ENCODE measurements at regions not wholly inside any gene's neighbourhood (a gene's known extent, or its start where the extent isn't known, plus 50 kb on each side); places are given as distances from the start of the nearest gene placed in this dataset.

GRCh38 chr1:60739729-60740128 lies 342.6 kb upstream of the NFIA start:
- Mint-ChIP-seq H3K27me3 (ENCODE audit: low read depth) (no peaks in the 10 kb centered on the region), H3K9me3 (no peaks in the 10 kb centered on the region), H3K27ac (no peak overlapping the region), H3K4me1 (ENCODE audit: low read depth) (no peaks in the 10 kb centered on the region), H3K36me3 (ENCODE audit: low read depth) (no peaks in the 10 kb centered on the region), H3K4me3 (no peak overlapping the region)
- intact Hi-C loops (cut with micrococcal nuclease): no loop called here
- CTCF ChIA-PET: no interaction called here
- no peak for DNase-seq

GRCh38 chr1:60732977-60733401 lies 349.4 kb upstream of the NFIA start:
- intact Hi-C loops (cut with micrococcal nuclease): no loop called here
- H3K27ac Mint-ChIP-seq: no peak overlapping the region
- H3K9me3 Mint-ChIP-seq: no peaks in the 10 kb centered on the region
- no peaks in the 10 kb centered on the region for H3K36me3 Mint-ChIP-seq (ENCODE audit: low read depth)
- no peaks in the 10 kb centered on the region for H3K4me1 Mint-ChIP-seq (ENCODE audit: low read depth)
- H3K27me3 Mint-ChIP-seq (ENCODE audit: low read depth): no peaks in the 10 kb centered on the region
- CTCF ChIA-PET: no interaction called here
- H3K4me3 Mint-ChIP-seq: no peak overlapping the region
- no peak for DNase-seq

GRCh38 chr1:60731321-60731720 lies 351.0 kb upstream of the NFIA start:
- H3K9me3 Mint-ChIP-seq: no peaks in the 10 kb centered on the region
- no peaks in the 10 kb centered on the region for H3K27me3 Mint-ChIP-seq (ENCODE audit: low read depth)
- CTCF ChIA-PET: no interaction called here
- H3K27ac Mint-ChIP-seq: no peak overlapping the region
- no peak overlapping the region for H3K4me3 Mint-ChIP-seq
- DNase-seq: no peak
- intact Hi-C loops (cut with micrococcal nuclease): no loop called here
- no peaks in the 10 kb centered on the region for H3K36me3 Mint-ChIP-seq (ENCODE audit: low read depth)
- H3K4me1 Mint-ChIP-seq (ENCODE audit: low read depth): no peaks in the 10 kb centered on the region

GRCh38 chr1:60727552-60727951 lies 354.8 kb upstream of the NFIA start:
- CTCF ChIA-PET: no interaction called here
- Mint-ChIP-seq H3K4me3 (no peak overlapping the region), H3K4me1 (ENCODE audit: low read depth) (no peaks in the 10 kb centered on the region), H3K27me3 (ENCODE audit: low read depth) (no peaks in the 10 kb centered on the region), H3K9me3 (no peaks in the 10 kb centered on the region), H3K27ac (no peak overlapping the region), H3K36me3 (ENCODE audit: low read depth) (no peaks in the 10 kb centered on the region)
- intact Hi-C loops (cut with micrococcal nuclease): no loop called here
- DNase-seq: no peak

DNA sequence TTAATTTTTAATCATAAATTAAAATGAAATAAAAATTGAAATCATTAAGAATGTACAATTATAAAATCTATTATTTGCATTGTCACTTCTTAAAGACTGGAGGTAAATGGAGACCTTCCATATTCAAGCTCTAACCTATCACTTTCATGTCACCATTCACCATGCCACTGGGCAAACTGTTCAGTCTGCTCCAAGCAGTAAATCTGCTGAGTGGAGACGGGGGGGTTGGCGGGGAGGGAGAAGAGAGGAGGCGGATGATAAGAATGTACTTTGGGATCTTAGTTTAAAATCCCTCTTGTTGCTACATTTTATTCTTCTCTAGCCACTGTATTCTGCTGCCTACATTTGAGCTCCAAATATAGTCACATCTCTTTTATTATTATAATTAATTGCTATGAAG lies 365.9 kb upstream of the NFIA start:
- intact Hi-C loops (cut with micrococcal nuclease): no loop called here
- no peaks in the 10 kb centered on the region for H3K4me1 Mint-ChIP-seq (ENCODE audit: low read depth)
- no peak for DNase-seq
- CTCF ChIA-PET: no interaction called here
- H3K27me3 Mint-ChIP-seq (ENCODE audit: low read depth): no peaks in the 10 kb centered on the region
- H3K4me3 Mint-ChIP-seq: no peak overlapping the region
- peaks cover 4% of the 10 kb centered on the region for H3K9me3 Mint-ChIP-seq
- H3K36me3 Mint-ChIP-seq (ENCODE audit: low read depth): no peaks in the 10 kb centered on the region
- no peak overlapping the region for H3K27ac Mint-ChIP-seq

DNA sequence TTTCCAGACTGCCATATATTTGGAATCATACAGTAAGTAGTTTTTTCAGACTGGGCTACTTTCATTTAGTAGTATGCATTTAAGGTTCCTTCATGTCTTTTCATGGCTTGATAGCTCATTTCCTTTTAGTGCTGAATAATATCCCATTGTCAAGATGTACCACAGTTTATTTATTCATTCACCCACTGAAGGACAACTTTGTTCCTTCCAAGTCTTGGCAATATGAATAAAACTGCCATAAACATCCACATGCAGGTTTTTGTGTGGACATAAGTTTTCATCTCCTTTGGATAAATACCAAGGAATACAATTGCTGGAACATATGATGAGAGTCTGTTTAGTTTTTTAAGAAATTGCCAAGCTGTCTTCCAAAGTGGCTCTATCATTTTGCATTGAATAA lies 366.4 kb upstream of the NFIA start:
- DNase-seq: no peak
- intact Hi-C loops (cut with micrococcal nuclease): no loop called here
- Mint-ChIP-seq H3K4me3 (no peak overlapping the region), H3K36me3 (ENCODE audit: low read depth) (no peaks in the 10 kb centered on the region), H3K27me3 (ENCODE audit: low read depth) (no peaks in the 10 kb centered on the region), H3K27ac (no peak overlapping the region), H3K9me3 (peaks cover 4% of the 10 kb centered on the region), H3K4me1 (ENCODE audit: low read depth) (no peaks in the 10 kb centered on the region)
- CTCF ChIA-PET: no interaction called here

GRCh38 chr1:60709426-60709825 lies 372.9 kb upstream of the NFIA start:
- H3K4me1 Mint-ChIP-seq (ENCODE audit: low read depth): no peaks in the 10 kb centered on the region
- CTCF ChIA-PET: no interaction called here
- H3K27me3 Mint-ChIP-seq (ENCODE audit: low read depth): peaks cover 6% of the 10 kb centered on the region
- peaks cover 6% of the 10 kb centered on the region for H3K9me3 Mint-ChIP-seq
- intact Hi-C loops (cut with micrococcal nuclease): no loop called here
- DNase-seq: no peak
- no peaks in the 10 kb centered on the region for H3K36me3 Mint-ChIP-seq (ENCODE audit: low read depth)
- H3K27ac Mint-ChIP-seq: no peak overlapping the region
- H3K4me3 Mint-ChIP-seq: no peak overlapping the region

DNA sequence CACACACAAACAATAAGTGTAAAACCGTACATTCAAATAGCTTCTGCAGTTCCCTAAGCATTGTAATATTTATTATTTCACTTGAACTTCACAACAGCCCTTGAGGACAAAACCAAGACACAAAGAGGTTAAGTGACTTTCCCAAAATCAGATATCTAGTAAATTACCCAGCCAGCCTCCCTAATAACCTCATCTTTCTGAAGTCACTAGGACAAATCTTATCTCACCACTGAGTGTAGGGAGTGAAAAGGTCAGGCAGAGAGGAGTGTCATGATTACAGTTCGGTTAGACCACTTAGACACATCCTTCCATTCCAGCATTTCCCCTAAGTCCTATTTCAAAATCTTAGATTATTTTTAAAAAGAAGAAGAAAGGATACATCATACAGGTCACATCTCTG lies 377.3 kb upstream of the NFIA start:
- H3K36me3 Mint-ChIP-seq (ENCODE audit: low read depth): no peaks in the 10 kb centered on the region
- DNase-seq: no peak
- H3K4me3 Mint-ChIP-seq: no peak overlapping the region
- intact Hi-C loops (cut with micrococcal nuclease): no loop called here
- peaks cover 13% of the 10 kb centered on the region for H3K27me3 Mint-ChIP-seq (ENCODE audit: low read depth)
- H3K9me3 Mint-ChIP-seq: peaks cover 2% of the 10 kb centered on the region
- no peak overlapping the region for H3K27ac Mint-ChIP-seq
- CTCF ChIA-PET: no interaction called here
- H3K4me1 Mint-ChIP-seq (ENCODE audit: low read depth): no peaks in the 10 kb centered on the region

DNA sequence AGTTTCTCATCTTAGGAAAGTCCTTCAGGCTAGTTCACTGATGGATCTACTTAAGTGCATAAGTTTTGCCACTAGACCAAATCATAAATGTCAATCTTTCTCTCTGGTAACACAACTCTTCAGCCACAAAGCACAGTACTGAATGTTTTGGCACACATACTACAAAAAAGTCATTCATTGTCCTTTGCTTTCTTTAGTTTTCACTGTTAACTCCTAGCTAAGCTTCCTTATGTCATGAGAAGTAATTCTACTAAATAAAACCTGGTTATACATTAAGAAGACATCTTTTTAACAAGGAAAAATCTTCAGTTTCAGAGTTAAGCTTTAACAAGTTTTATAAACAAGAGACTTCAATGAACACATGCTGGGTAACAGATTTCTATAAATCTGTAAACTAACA lies 379.2 kb upstream of the NFIA start:
- Mint-ChIP-seq H3K27me3 (ENCODE audit: low read depth) (peaks cover 13% of the 10 kb centered on the region), H3K36me3 (ENCODE audit: low read depth) (no peaks in the 10 kb centered on the region), H3K4me1 (ENCODE audit: low read depth) (no peaks in the 10 kb centered on the region), H3K4me3 (no peak overlapping the region), H3K9me3 (peaks cover 2% of the 10 kb centered on the region), H3K27ac (no peak overlapping the region)
- DNase-seq: no peak
- intact Hi-C loops (cut with micrococcal nuclease): no loop called here
- CTCF ChIA-PET: no interaction called here

DNA sequence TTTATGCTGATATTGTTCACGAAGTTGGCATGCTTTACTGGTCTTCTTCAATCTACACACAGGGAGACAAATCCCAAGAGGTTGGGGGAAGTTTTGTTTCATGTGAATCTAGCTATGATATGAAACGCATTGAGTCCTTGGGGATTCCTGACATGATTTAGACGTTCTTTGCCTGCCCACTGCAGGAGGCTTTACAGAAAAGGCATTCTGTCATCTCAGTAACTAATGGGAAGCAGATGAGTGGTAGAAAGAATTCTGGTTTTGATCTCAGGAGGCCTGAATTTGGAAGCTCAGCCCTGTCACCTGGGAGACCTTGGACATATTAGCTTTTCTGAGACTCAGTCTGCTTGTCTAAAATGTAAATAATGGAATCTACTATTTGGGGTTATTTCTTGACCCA lies 383.0 kb upstream of the NFIA start:
- CTCF ChIA-PET: no interaction called here
- Mint-ChIP-seq H3K27me3 (ENCODE audit: low read depth) (peaks cover 8% of the 10 kb centered on the region), H3K9me3 (peaks cover 1% of the 10 kb centered on the region), H3K4me1 (ENCODE audit: low read depth) (no peaks in the 10 kb centered on the region), H3K36me3 (ENCODE audit: low read depth) (no peaks in the 10 kb centered on the region), H3K4me3 (no peak overlapping the region), H3K27ac (no peak overlapping the region)
- DNase-seq: no peak
- intact Hi-C loops (cut with micrococcal nuclease): no loop called here

GRCh38 chr1:60697204-60697994 lies 385.0 kb upstream of the NFIA start:
- no peak overlapping the region for H3K4me3 Mint-ChIP-seq
- peaks cover 1% of the 10 kb centered on the region for H3K9me3 Mint-ChIP-seq
- no peaks in the 10 kb centered on the region for H3K36me3 Mint-ChIP-seq (ENCODE audit: low read depth)
- peaks cover 6% of the 10 kb centered on the region for H3K27me3 Mint-ChIP-seq (ENCODE audit: low read depth)
- CTCF ChIA-PET: no interaction called here
- H3K4me1 Mint-ChIP-seq (ENCODE audit: low read depth): no peaks in the 10 kb centered on the region
- intact Hi-C loops (cut with micrococcal nuclease): no loop called here
- H3K27ac Mint-ChIP-seq: no peak overlapping the region
- DNase-seq: no peak

- no peaks in the 10 kb centered on the region for H3K36me3 Mint-ChIP-seq (ENCODE audit: low read depth)
- peaks cover 2% of the 10 kb centered on the region for H3K27me3 Mint-ChIP-seq (ENCODE audit: low read depth)
- no peaks in the 10 kb centered on the region for H3K4me1 Mint-ChIP-seq (ENCODE audit: low read depth)
- H3K4me3 Mint-ChIP-seq: no peak overlapping the region
- intact Hi-C loops (cut with micrococcal nuclease): no loop called here
- CTCF ChIA-PET: no interaction called here
- DNase-seq: no peak
- no peak overlapping the region for H3K27ac Mint-ChIP-seq
- peaks cover 1% of the 10 kb centered on the region for H3K9me3 Mint-ChIP-seq
These were observed 385.8 kb upstream of the NFIA start for GRCh38 chr1:60696512-60696911.

DNA sequence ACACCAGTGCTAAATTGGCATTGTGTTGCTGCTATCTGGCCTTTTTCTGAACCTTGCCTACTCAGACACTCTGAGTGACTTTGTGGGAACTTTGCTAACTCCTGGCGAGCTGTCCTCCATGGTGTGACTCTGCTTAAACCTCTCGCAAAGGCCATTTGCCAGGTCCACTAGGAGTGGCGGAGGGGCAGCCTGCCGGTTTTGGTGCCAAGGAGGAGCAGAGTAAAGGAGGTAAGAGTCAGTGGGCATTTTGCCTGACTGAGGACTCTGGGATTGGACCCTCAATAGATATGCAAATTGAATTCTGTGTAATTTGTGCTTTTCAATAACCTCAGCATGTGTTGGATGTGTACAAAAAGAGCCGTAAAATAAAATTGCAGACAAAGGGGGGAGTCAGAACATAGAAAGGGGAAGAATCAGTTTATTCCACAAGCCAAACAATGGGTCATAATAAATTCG lies 386.6 kb upstream of the NFIA start:
- peaks cover 1% of the 10 kb centered on the region for H3K9me3 Mint-ChIP-seq
- no peaks in the 10 kb centered on the region for H3K36me3 Mint-ChIP-seq (ENCODE audit: low read depth)
- H3K4me1 Mint-ChIP-seq (ENCODE audit: low read depth): no peaks in the 10 kb centered on the region
- intact Hi-C loops (cut with micrococcal nuclease): no loop called here
- CTCF ChIA-PET: no interaction called here
- no peak overlapping the region for H3K4me3 Mint-ChIP-seq
- DNase-seq: no peak
- H3K27ac Mint-ChIP-seq: no peak overlapping the region
- peaks cover 2% of the 10 kb centered on the region for H3K27me3 Mint-ChIP-seq (ENCODE audit: low read depth)

Measured in activated naive CD4-positive, alpha-beta T cell treated with anti-CD3 and anti-CD28 coated beads for 36 hours (primary cell).